Pulmonary artery endothelial cell (primary cell): ENCODE measurements at regions not wholly inside any gene's neighbourhood (a gene's known extent, or its start where the extent isn't known, plus 50 kb on each side); places are given as distances from the start of the nearest gene placed in this dataset.
A peak's percentile ranks its signal among the peaks of the same experiment; 100 is the strongest.

Source experiments
- DNase-seq: peaks from one replicate; pipeline ENCODE4 v3.0.0-alpha.2; 2011; ENCODE audit warnings: low read depth, low spot score

- DNase-seq: no peak
Measured at GRCh38 chr9:16197578-16198370, 644.9 kb downstream of the CCDC171 start.

GRCh38 chr9:16198996-16199395 is 646.2 kb downstream of the CCDC171 start:
- no peak for DNase-seq

- no peak for DNase-seq
Measured at GRCh38 chr9:16202221-16202620, 649.4 kb downstream of the CCDC171 start.

DNA sequence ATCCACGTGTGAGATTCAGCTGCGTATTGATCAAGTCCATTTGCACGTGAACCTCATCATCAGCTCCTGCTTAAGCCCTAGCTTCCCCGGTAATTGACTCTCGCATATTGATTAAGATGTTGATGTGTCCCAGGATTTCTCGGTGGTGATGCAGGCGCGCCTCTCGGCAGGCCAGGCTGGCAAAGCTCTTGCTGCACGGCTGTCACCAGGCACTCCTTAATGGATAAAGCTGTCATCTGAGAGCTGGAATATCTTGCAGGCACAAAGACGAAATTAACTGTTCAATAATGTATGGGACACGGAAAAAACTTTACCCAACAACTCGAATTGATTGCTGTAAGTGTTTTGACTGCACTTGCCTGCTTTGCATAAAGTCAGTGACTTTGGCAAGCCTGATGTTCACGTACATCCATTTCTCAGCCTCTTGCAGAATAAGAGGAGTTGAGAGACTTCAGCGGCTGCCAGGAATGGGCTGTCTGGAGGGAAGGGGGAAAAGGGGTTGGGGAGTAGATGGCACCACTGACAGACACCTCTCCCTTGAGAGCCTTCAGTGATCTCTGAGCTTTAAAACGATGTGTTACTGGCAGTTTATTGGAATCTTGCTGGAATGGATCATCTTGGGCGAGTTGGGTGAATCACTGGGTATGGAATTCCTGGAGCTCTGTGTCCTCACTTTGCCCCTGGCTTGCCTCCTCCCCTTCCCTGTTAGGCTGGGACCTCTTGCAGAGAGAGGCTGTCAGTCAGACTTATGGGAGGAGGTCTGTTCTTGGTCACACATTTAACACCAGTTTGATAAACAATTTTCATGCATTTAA is 650.3 kb downstream of the CCDC171 start:
- no peak for DNase-seq

DNA sequence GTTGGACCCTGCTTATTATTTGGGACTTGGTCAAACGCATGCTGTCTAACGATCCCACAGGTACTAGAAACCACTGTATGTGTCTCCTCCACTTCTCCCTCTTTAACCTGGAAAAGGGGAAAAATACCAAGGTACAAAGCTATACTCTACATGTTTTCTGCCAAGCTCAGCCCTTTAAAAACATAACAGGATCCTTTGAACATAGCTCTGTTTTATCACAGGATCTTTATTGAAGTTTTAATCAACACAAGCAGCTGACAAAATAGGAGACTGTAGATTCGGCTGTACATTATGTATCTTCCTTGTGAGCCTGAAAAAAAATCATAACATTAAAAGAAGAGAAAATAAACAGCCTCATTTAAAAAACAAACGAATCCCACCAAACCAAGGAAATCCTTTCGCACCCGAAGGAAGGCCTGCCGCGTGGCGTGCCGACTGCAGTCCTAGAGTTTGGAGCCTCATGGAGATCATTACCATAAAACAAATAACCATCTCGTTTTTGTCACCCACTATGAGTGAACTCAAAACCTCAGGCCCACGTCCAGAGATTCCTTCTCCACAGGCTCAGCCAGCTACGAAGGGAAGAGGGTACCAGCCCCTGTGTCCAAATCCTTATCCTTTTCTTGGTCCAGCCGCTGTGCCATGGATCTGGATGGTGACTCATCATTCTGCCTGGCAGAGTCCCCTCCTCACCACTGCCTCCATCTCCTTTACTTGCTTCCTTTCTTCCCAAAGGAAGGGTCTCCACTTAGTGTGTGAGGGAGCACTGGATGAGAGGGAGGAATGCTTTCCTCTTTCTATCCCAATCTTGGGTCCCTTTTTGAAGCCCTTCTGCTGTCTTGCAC is 651.1 kb downstream of the CCDC171 start:
- DNase-seq: no peak

GRCh38 chr9:16205455-16205854 is 652.6 kb downstream of the CCDC171 start:
- DNase-seq: no peak

GRCh38 chr9:16206518-16206917 is 653.7 kb downstream of the CCDC171 start:
- DNase-seq: no peak

DNA sequence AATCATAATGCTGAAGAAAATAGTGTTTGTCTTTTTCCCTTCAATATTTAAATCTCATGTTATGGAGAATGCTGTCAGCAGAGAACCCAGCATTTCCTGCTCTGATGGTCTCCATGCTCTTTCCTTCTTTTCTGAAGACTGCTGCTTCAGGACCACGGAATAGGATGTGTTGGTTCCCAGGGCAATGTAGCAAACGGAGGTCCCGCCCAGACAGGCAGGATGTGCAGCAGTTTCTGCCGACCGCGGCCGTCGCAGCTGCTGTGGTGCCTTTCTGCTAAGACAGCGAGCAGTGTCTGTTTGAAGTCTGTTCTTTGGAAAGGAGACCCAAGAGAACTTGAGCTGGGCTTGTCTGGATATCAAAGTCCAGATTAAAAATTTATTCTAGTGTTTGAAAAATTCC is 654.3 kb downstream of the CCDC171 start:
- no peak for DNase-seq

DNA sequence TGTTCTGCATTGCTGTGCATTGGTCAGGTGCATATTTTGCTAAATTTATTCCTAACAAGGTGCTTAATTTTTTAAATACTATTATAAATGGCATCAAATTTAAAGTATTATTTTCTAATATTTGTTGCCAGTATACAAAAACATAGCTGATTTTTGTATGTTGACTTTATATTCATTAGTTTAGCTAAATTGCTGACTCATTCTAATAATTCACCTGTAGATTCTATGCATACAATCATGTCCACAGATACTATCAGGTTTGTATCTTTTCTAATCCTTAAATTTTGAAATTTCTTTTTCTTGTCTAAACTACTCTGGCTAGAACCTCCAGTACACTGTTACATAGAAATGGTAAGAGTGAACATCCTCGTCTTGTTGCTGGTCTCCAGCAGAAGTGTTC is 657.6 kb downstream of the CCDC171 start:
- no peak for DNase-seq

DNA sequence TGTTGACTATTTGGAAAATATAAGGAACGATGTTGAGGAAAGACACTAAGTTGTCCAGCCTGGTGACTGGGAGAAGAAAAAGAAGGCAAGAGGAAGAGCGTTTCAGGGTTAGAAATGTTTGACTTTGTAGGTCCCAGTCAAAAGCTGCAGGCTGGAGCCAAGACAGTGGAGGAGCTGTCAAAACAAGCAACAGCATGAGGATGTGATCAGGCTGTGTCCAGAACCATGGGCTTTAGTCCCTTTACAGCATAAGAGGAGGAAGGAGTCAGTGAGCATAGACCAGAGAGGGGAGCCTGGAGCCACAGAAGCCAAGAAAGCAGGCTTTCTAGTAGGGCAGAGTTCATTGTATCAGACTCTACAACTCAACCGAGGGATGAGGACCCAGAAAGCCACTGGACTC is 658.5 kb downstream of the BNC2 start:
- no peak for DNase-seq

- DNase-seq: peak; percentile 36
Measured at GRCh38 chr9:16213781-16214515, 656.5 kb downstream of the BNC2 start.

GRCh38 chr9:16214677-16215352 is 655.7 kb downstream of the BNC2 start:
- DNase-seq: no peak

DNA sequence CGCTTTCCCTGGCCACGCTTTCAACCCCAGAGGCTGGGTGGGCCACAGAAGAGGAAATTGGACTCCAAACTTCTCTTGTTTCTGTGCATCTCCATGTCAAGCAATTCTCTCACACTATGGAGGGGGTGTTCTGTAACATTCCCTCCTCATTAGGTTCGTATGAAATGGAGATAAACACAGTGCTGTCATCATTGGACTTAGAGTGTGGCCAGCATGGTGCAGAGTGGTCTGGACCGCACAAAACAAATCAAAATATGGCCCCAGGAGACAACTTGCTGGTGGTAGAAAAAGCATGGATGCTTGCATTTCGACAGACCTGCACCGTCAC is 655.2 kb downstream of the BNC2 start:
- no peak for DNase-seq

GRCh38 chr9:16217943-16218701 is 652.3 kb downstream of the BNC2 start:
- DNase-seq: no peak

- no peak for DNase-seq
Measured at GRCh38 chr9:16221366-16221765, 649.1 kb downstream of the BNC2 start.

DNA sequence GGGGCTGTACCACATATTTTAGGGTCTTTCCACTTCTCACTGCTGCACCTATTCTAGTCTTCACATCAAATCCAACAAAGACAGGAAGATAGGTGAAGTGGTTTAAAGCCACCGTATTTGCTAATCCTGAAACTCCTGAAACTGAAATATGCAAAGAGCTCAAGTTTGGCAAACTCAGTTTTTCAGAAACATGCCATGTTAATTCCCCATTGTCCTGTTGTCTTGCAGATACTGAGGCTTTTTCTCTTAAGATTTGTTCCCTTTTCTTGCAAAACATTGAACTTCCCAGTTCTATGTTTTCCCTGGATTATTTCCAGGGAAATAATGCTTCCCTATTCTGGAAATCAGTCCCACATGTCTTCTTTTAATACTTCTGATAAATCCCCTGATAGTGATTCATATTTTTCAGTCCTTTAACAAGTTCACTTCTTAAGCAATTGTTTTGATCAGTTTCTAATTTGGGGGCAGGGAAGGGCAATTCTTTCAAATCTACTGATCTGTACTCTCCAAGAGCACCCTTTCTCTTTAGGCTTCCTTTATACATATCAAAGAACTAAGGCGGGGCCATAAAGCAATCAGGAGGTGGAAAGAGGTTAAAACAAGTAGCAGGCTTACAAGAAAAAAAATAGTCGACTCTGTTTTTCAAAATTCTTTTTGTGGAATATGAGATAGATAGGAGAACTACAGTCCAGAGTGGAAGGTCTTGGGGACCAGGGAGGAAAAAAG is 648.5 kb downstream of the BNC2 start:
- no peak for DNase-seq

DNA sequence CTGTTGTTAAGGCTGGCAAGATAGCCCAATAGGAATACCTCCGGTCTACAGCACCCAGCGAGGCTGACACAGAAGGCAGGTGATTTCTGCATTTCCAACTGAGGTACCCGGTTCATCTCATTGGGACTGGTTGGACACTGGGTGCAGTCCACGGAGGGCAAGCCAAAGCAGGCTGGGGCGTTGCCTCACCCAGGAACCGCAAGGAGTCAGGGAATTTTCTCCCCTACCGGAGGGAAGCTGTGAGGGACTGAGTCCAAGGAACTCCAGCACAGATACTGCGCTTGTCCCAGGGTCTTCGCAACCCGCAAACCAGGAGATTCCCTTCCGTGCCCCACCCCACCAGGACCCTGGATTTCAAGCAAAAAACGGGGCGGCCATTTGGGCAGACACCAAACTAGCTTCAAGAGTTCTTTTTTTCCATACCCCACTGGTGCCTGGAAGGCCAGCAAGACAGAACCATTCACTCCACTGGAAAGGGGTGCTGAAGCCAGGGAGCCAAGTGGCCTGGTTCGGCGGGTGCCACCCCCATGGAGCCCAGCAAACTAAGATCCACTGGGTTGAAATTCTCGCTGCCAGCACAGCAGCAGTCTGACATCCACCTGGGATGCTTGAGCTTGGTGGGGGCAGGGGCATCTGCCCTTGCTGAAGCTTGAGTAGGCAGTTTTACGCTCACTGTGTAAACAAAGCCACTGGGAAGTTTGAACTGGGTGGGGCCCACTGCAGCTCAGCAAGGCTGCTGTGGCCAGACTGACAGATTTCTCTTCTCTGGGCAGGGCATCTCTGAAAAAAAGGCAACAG is 647.2 kb downstream of the BNC2 start:
- no peak for DNase-seq

- no peak for DNase-seq
Measured at GRCh38 chr9:16230731-16231130, 639.7 kb downstream of the BNC2 start.

GRCh38 chr9:16236311-16236710 is 634.2 kb downstream of the BNC2 start:
- DNase-seq: no peak
